ENCODE measurements at regions not wholly inside any gene's neighbourhood (a gene's known extent, or its start where the extent isn't known, plus 50 kb on each side); places are given as distances from the start of the nearest gene placed in this dataset.
A peak's percentile ranks its signal among the peaks of the same experiment; 100 is the strongest.
"Not testable (repeated sequence)": the region's sequence is repeated elsewhere in the genome, so short reads cannot be mapped to it uniquely, and the experiment has no call there.

DNA sequence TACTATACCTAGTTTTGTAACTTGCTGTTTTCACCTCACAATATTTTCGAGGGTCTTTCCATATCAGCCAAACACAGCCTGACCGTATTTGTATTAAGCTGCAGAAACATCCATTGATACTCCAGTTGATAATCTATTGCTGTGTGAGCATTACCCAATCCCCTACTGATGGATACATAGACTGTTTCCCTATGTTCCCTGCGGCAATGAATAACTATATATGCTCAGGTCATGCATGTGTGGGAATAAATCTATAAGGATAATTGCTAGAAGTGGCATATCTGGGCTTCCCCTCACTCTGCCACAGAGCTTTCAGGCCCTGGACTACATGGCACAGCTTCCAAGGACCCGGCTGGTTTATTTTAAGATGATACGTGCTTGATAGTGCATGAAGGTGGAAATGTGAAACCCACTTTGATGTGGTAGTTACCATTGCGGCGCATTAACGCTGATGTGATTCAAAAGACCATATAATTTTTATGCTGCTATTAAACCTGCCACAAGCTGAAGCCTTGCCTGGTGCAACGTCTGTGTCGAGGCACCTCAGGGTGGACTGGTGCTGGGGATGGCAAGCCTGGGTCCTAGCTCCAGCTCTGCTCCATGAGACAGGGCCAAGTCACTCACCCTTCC lies 81.4 kb upstream of the KCNK12 start:
- no peak for DNase-seq (ENCODE audit: low read depth)

GRCh38 chr2:47651296-47651695 lies 80.5 kb upstream of the KCNK12 start:
- no peak for DNase-seq (ENCODE audit: low read depth)

DNA sequence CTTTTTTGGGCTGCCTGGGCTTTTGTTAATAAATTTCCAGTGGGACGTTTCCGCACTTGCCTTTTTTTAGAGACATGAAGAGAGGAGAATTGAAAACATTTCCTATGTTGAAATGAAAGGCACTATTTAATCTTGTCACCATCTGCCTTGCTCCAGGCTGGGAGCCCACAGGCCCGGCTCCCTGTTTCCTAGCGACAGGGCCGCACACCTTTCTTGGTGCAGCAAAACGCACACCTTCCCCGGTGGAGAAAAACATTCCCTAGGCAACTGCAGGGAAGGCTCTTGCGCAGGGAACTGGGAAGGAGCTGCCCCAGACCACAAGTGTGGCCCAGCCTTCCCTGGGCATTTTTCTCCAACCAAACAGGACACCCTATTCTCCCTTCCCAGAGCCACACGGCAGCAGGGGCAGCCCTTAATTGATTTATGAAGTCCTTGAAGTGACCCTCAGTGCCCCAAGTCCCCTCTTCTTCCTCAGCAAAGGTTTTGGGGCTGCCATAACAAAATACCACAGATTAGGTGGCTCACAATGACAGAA lies 79.3 kb upstream of the KCNK12 start:
- DNase-seq (ENCODE audit: low read depth), result no peak

GRCh38 chr2:47645246-47645645 lies 74.5 kb upstream of the KCNK12 start:
- DNase-seq (ENCODE audit: low read depth), result no peak

- no peak for DNase-seq (ENCODE audit: low read depth)
Observed at GRCh38 chr2:47644351-47644750, 73.6 kb upstream of the KCNK12 start.

DNA sequence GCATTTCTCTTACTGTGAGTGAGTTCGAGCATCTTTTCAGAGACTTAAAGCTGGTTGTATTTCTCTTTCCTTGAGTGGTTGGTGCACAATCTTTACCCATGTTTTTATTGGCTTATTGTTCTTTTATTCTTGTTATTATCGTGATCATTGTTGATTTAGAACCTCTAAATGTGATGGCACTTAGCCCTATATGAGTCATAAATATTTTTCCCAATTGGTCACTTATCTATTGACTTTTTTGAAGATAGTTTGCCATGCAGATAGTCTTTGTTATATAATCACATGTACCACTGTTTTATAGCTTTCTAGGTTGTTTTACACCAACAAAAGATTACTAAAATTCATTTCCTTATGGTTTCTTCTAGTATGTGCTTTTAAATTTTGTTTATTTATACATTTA lies 70.6 kb upstream of the KCNK12 start:
- DNase-seq (ENCODE audit: low read depth), result no peak

- no peak for DNase-seq (ENCODE audit: low read depth)
Observed at GRCh38 chr2:47640356-47640755, 69.6 kb upstream of the KCNK12 start.

GRCh38 chr2:47639467-47639866 lies 68.7 kb upstream of the KCNK12 start:
- no peak for DNase-seq (ENCODE audit: low read depth)

DNA sequence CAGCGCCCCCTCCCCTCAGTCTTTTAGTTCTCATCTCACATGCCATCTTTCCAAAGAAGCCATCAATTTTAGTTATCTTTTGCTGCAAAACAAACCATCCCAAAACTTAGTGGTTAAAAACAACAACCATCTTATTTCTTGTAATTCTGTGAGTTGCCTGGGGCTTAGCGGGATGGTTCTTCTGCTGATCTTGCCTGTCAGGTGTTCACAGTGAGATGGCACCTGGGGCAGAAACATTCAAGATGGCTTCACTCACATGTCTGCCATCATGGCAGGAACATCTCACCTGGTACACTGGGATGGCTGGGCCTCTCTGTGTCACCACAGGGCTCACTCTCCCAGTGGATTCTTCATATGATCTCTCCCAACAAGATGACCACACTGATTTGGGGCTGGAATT lies 67.6 kb upstream of the KCNK12 start:
- DNase-seq (ENCODE audit: low read depth), result no peak

GRCh38 chr2:47636596-47637264 lies 65.9 kb upstream of the KCNK12 start:
- no peak for DNase-seq (ENCODE audit: low read depth)

DNA sequence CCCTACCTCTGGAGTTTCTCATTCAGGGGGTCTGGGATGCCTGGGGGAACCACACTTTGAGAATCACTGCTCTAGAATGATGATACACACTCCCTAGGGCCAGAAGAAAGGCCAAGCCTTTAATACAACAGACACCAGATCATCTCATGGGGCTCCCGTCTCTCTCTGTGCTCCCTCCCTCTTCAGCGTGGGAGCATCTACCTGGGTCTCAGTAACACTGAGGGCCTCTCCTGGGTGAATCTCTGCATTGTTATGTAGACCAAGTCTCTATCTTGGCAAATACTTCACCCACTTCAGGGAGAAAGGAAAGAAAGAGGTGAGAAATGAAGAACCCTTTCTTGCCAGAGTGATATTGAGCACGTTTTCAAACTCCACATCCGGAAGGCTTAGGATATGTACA lies 65.4 kb upstream of the KCNK12 start:
- no peak for DNase-seq (ENCODE audit: low read depth)

DNA sequence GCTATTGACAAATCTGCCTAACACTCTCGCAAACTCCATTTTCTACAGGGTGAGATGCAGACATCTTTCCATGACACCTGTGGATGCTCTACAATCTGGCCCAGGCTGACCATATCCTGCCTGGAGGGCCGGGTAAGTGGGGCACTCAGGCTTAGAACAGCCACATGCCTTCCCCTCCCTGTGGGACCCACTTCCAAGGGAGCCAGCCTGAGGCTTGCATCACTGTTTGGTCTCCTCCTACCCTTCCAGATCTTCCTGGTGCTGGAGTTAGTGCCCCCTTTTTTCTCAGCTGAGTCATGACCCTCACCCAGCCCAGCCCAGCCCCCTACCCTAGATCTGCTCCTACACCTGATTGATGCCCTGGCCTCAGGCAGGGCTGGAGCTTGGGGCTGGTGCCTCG lies 62.0 kb upstream of the KCNK12 start:
- DNase-seq (ENCODE audit: low read depth), result no peak

DNA sequence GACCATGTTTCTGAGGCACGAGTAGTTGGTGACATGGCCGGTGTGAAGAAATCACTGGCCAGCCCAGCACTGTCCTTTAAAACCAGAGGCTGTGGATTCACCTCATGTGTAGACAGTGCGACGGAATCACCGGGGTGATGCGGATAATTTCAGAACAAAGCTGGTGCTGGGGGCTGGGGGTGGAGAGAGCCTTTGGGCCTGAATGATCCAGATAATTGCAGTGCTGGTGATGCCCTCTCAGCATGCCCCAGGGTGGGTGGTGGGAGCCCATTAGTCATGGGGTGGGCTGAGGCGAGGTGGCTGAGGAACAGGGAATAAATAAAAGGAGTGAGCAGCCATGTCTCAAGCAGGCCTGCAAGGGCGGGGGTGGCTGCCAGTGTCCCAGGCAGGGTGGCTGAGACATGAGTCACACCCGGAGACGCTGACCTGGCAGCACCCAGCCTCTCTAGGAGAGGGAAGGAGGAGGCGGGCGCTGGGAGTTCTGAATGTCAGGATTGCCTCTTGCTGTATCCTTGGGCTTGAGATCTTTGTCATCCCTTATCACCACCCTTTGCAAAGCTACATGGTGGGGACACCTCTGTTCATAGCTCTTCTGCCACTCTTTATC lies 61.1 kb upstream of the KCNK12 start:
- DNase-seq (ENCODE audit: low read depth), result peak; percentile 85

DNA sequence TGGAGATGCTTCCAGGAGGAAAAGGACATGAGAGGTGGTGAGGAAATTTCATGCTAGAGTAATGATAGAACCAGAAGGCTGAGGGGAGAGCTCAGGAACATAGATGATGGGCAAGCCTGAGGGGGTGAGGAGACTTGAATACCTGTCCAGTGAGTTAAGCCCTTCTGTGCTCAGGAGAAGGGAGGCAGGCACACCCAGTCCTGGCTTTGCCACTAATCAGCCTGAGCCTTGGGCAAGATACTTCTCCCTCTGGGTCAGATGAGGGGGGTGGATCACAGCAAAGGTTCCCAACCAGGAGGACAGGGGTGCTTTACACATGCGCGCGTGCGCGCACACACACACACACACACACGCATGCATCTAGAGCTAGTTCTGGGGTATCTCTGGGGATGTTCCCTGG lies 60.5 kb upstream of the KCNK12 start:
- no peak for DNase-seq (ENCODE audit: low read depth)

- no peak for DNase-seq (ENCODE audit: low read depth)
Observed at GRCh38 chr2:47629501-47630460, 59.0 kb upstream of the KCNK12 start.

DNA sequence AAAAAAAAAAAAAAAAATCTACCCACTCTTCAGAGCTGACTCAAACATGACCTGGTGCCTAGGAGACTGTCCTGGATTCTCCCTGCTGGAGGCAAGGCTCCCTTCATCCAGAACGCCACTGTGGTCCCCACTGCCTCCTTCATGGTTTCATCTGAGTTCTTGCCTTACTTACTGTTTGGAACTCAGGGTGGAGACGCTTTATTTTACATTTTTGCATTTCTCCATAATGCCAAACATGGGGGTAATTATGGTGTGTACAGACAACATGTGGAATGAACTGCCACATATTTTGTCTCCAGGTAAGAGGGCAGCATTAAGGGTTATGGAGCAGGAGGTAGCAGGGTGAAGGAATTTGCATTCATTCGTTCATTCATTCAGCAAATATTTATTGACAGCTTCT lies 58.1 kb upstream of the KCNK12 start:
- DNase-seq (ENCODE audit: low read depth), result no peak

- DNase-seq (ENCODE audit: low read depth), result no peak
Observed at GRCh38 chr2:47626664-47627063, 55.9 kb upstream of the KCNK12 start.

DNA sequence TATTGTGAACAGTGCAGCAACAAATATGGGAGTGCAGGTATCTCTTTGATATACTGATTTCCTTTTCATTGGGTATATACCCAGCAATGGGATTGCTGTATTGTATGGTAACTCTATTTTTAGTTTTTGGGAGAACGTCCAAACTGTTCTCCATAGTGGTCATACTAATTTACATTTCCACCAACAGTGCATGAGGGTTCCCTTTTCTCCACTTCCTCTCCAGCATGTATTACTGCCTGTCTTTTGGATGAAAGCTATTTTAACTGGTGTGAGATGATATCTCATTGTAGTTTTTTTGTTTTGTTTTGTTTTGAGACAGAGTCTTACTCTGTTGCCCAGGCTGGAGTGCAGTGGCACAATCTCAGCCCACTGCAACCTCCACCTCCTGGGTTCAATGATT lies 52.4 kb upstream of the KCNK12 start:
- DNase-seq (ENCODE audit: low read depth), result not testable (repeated sequence)

GRCh38 chr2:47620770-47621437 lies 50.1 kb upstream of the KCNK12 start:
- no peak for DNase-seq (ENCODE audit: low read depth)
